OCI-LY1 (cell line): ENCODE measurements at regions not wholly inside any gene's neighbourhood (a gene's known extent, or its start where the extent isn't known, plus 50 kb on each side); places are given as distances from the start of the nearest gene placed in this dataset.

Experiments
- CTCF ChIP-seq: fragments of 200-600 bp; sonication (generic), shearing (Covaris generic); IDR thresholded peaks from 2 replicates; pipeline ENCODE4 v1.5.1; 2017; ENCODE audit warnings: mild to moderate bottlenecking, antibody characterized with exemption, low read length, moderate library complexity, mixed read lengths
- EZH2 ChIP-seq: fragments of 200-600 bp; sonication (generic), shearing (Covaris generic); IDR thresholded peaks from 2 replicates; pipeline ENCODE4 v1.8.0; 2017; ENCODE audit warnings: borderline replicate concordance, mixed run types, mild to moderate bottlenecking, antibody characterized with exemption, low read length, moderate library complexity, mixed read lengths

- TF ChIP-seq CTCF: no peak
- TF ChIP-seq EZH2: no peak
These were observed 65.1 kb downstream of the SOWAHC start for GRCh38 chr2:109679225-109679624.
